ENCODE measurements at regions not wholly inside any gene's neighbourhood (a gene's known extent, or its start where the extent isn't known, plus 50 kb on each side); places are given as distances from the start of the nearest gene placed in this dataset.
"Not testable (repeated sequence)": the region's sequence is repeated elsewhere in the genome, so short reads cannot be mapped to it uniquely, and the experiment has no call there.

GRCh38 chr5:13640270-13640669, 304.2 kb downstream of the DNAH5 start:
- no peak for DNase-seq

GRCh38 chr5:13632676-13633075, 311.8 kb downstream of the DNAH5 start:
- DNase-seq, result no peak

- DNase-seq, result no peak
Observed at GRCh38 chr5:13629218-13629617, 315.3 kb downstream of the DNAH5 start.

GRCh38 chr5:13627673-13628454, 316.6 kb downstream of the DNAH5 start:
- DNase-seq, result no peak

- DNase-seq, result no peak
Observed at GRCh38 chr5:13625616-13626198, 318.8 kb downstream of the DNAH5 start.

GRCh38 chr5:13624283-13625074, 320.0 kb downstream of the DNAH5 start:
- DNase-seq, result no peak

GRCh38 chr5:13613621-13614020, 330.9 kb downstream of the DNAH5 start:
- DNase-seq, result no peak

GRCh38 chr5:13611604-13612003, 332.9 kb downstream of the DNAH5 start:
- DNase-seq, result no peak

GRCh38 chr5:13609504-13609903, 335.0 kb downstream of the DNAH5 start:
- no peak for DNase-seq

GRCh38 chr5:13606051-13606450, 338.4 kb downstream of the DNAH5 start:
- DNase-seq, result no peak

GRCh38 chr5:13601112-13601511, 343.4 kb downstream of the DNAH5 start:
- DNase-seq, result no peak

GRCh38 chr5:13595978-13596377, 348.5 kb downstream of the DNAH5 start:
- no peak for DNase-seq

- no peak for DNase-seq
Observed at GRCh38 chr5:13591621-13592020, 352.9 kb downstream of the DNAH5 start.

- DNase-seq, result no peak
Observed at GRCh38 chr5:13585324-13585723, 359.2 kb downstream of the DNAH5 start.

GRCh38 chr5:13581914-13582313, 362.6 kb downstream of the DNAH5 start:
- no peak for DNase-seq

- DNase-seq, result no peak
Observed at GRCh38 chr5:13581132-13581531, 363.4 kb downstream of the DNAH5 start.

- peak in 3 of 51 donors; percentile 1 to 5 (median 4) for DNase-seq
Observed at GRCh38 chr5:13580058-13580457, 364.4 kb downstream of the DNAH5 start.

- not testable (repeated sequence) for DNase-seq
Observed at GRCh38 chr5:13579091-13579490, 365.4 kb downstream of the DNAH5 start.

- not testable (repeated sequence) for DNase-seq
Observed at GRCh38 chr5:13578311-13579039, 366.0 kb downstream of the DNAH5 start.

- no peak for DNase-seq
Observed at GRCh38 chr5:13574574-13574973, 369.9 kb downstream of the DNAH5 start.

GRCh38 chr5:13572163-13572562, 372.3 kb downstream of the DNAH5 start:
- DNase-seq, result no peak

Measured in hypothalamus (tissue), 51 donors.